T-helper 1 cell (primary cell): ENCODE measurements at regions not wholly inside any gene's neighbourhood (a gene's known extent, or its start where the extent isn't known, plus 50 kb on each side); places are given as distances from the start of the nearest gene placed in this dataset.
"Not testable (repeated sequence)": the region's sequence is repeated elsewhere in the genome, so short reads cannot be mapped to it uniquely, and the experiment has no call there.

Experiments used
- DNase-seq, 5 donors: peaks; one replicate each; pipeline ENCODE4 v3.0.0-alpha.2; 2012 to 2020

DNA sequence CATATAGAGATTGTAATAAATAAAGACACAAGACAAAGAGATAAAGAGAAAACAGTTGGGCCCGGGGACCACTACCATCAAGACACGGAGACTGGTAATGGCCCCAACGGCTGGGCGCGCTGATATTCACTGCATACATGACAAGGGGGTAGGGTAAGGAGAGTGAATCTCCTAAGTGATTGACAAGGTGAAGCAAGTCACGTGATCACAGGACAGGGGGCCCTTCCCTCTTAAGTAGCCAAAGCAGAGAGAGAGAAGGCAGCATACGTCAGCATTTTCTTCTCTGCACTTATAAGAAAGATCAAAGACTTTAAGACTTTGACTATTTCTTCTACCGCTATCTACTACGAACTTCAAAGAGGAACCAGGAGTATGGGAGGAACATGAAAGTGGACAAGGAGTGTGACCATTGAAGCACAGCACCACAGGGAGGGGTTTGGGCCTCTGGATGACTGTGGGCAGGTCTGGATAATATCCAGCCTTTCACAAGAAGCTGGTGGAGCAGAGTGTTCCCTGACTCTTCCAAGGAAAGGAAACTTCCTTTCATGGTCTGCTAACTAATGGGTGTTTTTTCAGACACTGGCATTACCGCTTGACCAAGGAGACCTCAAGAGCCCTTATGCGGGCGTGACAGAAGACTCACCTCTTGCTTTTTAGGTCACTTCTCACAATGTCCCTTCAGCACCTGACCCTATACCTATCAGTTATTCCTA is 75.6 kb downstream of the MRPL39 start:
- not testable (repeated sequence) for DNase-seq

DNA sequence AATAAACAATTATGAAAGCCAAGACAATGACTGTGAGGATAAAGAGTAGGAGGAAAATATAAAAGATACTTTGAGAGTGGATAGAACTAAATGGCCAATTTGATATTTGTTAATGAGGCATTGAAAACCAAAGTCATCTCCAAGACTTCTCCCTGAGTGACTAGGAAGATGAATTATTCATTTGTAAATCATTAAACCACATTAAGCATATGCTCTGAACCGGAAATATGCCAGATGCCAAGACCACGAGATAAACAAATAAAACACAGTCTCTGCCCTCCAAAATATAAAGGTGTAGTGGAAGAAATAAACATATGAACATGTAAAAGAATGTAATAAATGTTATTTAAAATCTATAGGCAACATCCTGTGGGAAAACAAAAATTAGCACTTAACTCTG is 78.8 kb downstream of the MRPL39 start:
- DNase-seq, result no peak

DNA sequence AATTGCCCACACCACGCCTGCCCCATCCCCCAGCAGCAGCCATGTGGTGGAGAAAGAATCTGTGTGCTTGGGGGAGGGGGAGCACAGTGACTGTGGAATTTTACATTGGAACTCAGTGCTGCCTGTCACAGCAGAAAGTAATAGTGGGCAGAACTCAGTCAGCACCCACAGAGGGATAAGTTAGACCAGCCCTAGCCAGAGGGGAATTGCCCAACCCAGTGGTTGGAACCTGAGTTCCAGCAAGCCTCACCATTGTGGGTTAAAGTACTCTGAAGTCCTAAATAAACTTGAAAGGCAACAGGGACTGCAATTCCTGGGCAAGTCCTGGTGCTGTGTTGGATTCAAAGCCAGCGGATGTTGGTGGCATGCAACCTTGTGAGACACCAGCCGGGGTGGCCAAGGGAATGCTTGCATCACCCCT is 88.8 kb downstream of the MRPL39 start:
- no peak for DNase-seq

DNA sequence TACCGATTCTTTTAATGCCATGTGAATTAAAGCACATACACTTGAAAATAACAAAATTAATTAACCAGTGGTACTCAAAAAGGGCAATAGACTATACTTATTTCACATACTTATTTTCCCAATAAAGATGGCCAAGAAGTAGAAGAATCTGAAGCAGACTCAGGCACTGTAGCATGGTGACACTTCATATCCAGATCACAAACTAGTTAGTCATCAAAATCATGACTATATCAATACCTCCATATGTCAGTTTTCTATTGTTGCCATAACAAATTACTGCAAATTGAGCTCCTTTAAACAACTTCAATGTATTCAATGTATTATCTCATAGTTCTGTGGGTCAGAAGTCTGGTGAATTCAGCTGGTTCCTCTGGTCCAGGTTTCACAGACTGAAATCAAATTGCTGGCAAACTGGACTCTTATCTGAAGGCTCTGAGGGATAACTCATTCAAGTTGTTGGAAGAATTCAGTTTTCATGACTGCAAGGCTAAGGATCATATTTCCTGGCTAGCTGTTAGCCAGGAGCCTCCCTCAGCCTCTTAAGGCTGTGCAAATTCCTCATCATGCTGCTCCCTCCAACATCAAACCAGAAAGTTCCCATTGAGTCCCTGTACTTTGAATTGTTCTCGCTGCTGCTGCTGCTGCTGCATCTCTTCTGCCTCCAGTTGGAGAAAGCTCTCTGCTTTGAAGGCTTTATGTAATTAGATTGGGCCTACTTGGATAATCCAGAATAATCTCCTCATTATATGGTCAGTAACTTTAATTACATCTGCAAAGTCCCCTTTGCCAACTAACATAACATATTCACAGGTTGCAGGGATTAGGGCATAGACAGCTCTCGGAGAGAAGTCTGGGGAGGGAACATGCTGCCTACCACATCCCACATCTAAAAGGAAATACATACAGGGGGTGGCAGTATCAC is 91.5 kb downstream of the MRPL39 start:
- no peak for DNase-seq

DNA sequence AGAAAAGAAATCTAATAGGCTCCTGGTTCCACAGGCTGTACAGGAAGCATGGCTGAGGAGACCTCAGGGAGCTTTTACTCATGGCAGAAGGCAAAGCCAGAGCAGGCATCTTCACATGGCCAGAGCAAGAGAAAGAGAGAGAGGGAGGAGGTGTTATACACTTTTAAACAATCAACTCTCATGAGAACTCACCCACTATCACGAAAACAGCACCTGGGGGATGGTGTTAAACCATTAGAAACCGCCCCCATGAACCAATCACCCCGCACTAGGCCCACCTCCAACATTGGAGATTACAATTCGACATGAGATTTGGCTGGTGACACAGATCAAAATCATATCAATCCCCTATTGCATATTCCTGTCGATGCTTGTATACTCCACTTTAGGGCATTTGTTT is 93.5 kb downstream of the MRPL39 start:
- no peak for DNase-seq

DNA sequence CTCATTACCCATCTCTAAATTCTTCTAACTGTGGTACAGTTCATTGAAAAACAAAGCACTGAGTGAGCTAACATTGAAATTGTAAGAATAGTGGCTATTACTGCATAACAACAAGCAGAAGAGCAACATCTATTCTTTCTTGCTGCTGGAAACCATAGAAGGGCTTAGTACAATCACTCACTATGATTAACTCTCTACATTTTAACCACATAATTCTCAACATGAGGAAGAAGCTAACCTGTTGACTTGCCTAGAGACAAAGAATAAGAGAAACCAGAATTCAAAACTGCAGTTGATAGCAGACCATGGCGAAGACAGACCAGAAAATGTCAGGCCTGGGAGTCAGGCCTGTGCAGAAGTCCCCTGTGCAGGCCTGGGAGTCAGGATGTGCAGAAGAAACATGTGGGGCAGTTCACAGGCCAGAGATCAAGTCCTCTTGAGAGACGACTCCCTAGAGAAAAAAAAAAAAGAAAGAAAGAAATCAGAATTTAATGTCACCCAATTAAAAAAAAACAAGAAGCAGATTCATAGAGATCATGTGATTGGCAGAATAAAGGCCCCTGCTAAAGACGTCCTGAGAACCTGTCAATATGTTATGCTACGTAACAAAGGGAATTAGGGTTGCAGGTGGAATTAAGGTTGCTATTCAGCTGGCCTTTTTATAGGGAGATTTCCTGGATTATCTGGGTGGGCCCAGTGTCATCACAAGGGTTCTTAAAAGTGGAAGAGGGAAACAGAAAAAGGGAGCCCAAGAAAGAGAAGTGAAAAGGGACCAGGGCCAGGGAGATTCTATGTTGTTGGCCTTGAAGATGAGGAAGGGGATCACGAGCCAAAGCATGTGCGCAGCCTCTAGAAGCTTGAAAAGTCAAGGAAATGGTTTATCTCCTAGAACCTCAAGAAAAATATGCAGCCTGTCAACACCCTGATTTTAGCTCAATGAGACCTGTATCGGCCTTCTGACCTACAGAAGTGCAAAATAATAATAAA is 94.9 kb downstream of the MRPL39 start:
- DNase-seq, result no peak

- peak in 1 of 5 donors; percentile 53 for DNase-seq
Measured at GRCh38 chr21:25509862-25510261, 97.4 kb downstream of the MRPL39 start.

DNA sequence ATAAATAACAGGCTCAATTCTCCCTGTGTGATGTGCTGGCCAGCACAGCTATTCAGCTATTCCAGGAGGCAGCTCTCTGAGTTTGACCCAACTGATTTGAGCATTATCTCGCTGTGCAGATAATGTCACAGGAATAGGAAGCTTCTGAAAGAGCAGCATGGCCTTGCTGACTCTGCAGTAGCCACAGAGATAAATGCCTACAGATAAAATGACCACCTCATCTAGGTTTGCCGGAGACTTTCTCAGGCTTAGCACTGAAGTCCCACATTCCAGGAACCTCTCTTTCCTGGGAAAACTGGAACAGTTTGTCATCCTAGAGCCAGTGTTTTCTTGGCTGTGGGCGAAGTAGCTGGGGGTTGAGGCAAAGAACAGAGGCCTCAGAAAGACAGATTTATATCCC is 98.9 kb downstream of the MRPL39 start:
- DNase-seq, result no peak

GRCh38 chr21:25507522-25507921 is 99.8 kb downstream of the MRPL39 start:
- peak in 1 of 5 donors; percentile 65 for DNase-seq

- DNase-seq, result no peak
Measured at GRCh38 chr21:25506887-25507286, 100.4 kb downstream of the MRPL39 start.

DNA sequence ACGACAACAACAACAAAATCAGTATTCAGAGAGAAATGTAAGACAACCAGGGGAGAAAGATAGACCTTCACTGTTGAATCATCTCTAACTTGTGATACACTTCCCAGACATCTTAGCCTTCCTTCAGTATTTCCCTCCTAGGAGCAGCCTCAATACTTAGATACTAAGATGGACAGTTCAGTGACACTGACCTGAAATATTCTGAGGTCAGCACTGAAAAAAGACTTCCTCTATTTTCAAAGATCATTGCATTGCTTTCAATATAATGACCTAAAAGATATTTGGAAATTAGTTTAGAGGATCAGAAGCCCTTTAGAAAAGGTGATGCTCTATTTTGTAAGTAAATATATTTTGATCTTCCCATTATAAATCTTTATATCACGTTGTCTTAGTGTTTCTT is 101.0 kb downstream of the MRPL39 start:
- no peak for DNase-seq

- DNase-seq, result no peak
Measured at GRCh38 chr21:25503981-25504380, 103.3 kb downstream of the MRPL39 start.

DNA sequence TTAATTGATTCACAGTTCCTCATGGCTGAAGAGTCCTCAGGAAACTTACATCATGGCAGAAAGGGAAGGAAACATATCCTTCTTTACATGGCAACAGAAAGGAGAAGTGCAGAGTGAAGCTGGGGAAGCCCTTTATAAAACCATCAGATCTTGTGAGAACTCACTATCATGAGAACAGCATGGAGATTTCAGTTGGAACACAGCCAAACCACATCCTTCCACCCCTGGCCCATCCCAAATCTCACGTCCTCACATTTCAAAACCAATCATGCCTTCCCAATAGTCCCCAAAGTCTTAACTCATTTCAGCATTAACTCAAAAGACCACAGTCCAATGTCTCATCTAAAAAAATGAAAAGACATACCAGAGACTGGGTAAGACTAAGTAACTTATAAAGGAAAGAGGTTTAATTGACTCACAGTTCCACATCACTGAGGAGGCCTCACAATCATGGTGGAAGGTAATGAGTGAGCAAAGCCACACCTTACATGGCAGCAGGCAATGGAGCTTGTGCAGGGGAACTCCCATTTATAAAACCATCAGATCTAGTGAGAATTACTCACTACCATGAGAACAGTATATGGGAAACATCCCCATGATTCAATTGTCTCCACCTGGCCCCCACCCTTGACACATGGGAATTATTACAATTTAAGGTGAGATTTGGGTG is 105.2 kb downstream of the MRPL39 start:
- DNase-seq, result peak in 1 of 5 donors; percentile 59

DNA sequence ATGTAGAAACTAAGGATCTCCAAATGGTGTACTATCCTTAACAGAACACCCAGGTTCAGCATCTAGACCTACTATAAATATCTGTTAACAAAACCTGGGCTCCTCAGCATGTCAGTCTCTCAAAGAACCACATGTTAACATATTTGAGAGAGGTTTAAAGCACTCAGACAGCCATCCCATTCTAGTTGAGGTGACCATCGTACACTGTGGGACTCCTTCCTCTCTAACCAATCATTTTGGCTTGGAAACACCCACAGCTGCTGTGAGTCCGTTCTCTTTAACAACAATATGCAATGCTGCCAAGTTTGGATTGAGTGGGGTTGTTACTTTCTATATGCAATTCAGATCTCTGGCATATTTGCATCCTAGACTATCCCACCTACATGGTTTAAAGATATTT is 105.8 kb downstream of the MRPL39 start:
- DNase-seq, result no peak

DNA sequence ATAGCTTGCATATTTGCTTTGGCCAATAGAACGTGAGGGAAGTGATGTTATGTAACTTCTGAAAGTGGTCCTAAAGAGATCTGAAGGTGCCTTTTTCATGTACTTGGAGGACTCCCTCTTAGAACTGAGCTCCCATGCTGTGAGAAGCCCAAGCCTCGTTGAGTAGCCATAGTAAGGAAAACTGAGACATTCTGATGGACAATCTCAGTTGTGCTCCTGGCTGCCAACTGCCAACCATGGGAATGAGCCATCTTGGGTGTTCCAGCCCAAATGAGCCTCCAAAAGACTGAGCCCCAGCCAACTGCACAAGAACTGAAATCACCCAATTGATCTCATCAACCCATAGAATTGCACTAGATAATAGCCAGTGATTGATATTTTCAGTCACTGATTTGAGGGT is 106.7 kb downstream of the MRPL39 start:
- DNase-seq, result no peak

GRCh38 chr21:25496825-25497482 is 110.3 kb downstream of the MRPL39 start:
- DNase-seq, result no peak

- no peak for DNase-seq
Measured at GRCh38 chr21:25494804-25495203, 112.5 kb downstream of the MRPL39 start.

DNA sequence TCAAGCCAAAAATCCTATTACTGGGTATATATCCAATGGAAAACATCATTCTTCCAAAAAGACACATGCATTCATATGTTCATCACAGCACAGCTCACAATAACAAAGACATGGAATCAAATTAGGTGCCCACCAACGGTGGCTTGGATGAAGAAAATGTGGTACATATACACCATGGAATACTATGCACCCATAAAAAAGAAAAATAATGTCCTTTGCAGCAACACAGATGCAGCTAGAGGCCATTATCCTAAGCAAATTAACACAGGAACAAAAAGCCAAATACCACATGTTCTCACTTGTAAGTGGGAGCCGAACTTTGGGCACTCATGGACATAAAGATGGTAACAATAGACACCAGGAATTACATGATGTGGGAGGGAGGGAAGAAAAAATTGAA is 113.6 kb downstream of the MRPL39 start:
- no peak for DNase-seq

DNA sequence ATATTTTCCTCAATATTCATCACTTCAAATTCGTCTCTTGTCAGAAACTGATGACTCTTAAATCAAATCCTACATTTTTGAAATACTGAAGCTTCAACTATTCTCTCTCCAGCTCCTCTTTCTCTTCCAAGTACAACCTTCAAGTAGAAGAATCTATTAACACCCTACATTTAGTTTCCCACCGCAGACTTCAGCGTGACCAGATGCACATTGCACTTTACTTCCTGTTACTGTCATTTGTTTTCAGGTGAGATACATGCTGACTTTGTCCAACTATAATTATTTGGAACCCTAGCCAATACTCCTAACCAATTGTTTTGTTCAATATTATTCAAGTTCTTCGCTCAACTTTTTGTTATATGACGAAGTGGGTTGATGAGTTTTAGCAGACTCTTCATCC is 116.0 kb downstream of the MRPL39 start:
- DNase-seq, result no peak

- DNase-seq, result no peak
Measured at GRCh38 chr21:25490742-25491141, 116.5 kb downstream of the MRPL39 start.

- no peak for DNase-seq
Measured at GRCh38 chr21:25489673-25490072, 117.6 kb downstream of the MRPL39 start.
